ENCODE measurements at regions not wholly inside any gene's neighbourhood (a gene's known extent, or its start where the extent isn't known, plus 50 kb on each side); places are given as distances from the start of the nearest gene placed in this dataset.

GRCh38 chr2:13676269-13676668, 956.2 kb upstream of the LRATD1 start:
- H3K27me3 ChIP-seq: no peaks in the 10 kb centered on the region
- no peak for TF ChIP-seq CTCF (IDR thresholded peaks at IDR 0.05)
- no peak for DNase-seq (ENCODE audit: low spot score in 2 of 2)
- no peaks in the 10 kb centered on the region for H3K36me3 ChIP-seq
- no peaks in the 10 kb centered on the region for H3K9me3 ChIP-seq
- intact Hi-C loops (cut with DNase I): no loop called here
- H3K4me3 ChIP-seq: no peak overlapping the region
- no peak overlapping the region for H3K27ac ChIP-seq
- H3K4me1 ChIP-seq: no peaks in the 10 kb centered on the region

DNA sequence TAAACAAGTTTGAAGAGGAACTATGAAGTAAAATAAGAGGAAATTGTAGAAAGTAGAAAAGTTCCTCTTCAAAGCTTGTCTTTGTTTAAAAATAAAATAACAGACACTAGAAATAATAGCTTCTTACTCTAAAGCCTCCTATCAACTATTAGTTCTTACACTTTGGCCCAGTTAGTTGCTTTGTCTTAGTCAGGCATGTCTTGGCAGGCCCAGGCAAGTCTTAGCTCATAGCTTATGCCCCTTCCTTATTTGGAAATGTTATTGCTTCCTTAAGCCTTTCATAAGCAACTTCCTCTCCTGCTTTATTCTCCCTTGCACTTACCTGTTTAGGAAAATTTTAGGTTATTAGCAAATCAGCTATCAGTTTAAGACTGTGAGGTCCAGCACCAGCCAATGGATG, 950.6 kb upstream of the LRATD1 start:
- no peak for TF ChIP-seq CTCF (IDR thresholded peaks at IDR 0.05)
- no peak overlapping the region for H3K27ac ChIP-seq
- no peaks in the 10 kb centered on the region for H3K4me1 ChIP-seq
- H3K9me3 ChIP-seq: no peaks in the 10 kb centered on the region
- intact Hi-C loops (cut with DNase I): no loop called here
- no peaks in the 10 kb centered on the region for H3K36me3 ChIP-seq
- no peak overlapping the region for H3K4me3 ChIP-seq
- DNase-seq (ENCODE audit: low spot score in 2 of 2): no peak
- H3K27me3 ChIP-seq: no peaks in the 10 kb centered on the region

DNA sequence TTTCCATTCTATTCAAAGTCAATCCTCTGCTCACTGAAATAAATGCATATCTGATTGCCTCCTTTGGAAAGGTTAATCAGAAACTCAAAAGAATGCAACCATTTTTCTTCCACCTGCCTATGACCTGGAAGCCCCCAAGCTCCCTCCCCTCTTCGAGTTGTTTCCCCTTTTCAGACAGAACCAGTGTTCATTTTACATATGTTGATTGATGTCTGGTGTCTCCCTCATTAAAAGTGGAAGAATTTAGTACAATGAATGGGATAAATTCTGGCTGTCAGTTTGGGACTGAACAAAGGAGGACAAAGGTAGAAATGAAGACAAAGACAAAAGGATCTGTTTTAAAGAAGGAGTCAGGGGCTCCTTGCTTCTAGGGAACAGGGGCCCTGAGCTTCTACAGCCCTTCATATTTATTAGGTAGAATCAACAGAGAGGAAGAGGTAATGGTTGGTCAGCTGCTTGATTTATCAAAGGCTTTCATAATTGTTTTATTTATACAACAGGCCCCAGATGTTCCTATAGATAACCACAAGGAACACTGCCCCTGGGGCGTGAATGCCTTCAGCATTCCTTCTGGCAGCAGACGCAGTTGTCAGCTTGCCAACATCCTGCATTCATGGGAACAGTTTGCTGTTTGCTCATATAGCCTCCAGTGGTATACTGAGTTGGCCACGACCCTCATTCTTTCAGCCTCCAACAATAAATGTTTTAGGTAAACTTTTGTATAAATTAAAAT, 949.8 kb upstream of the LRATD1 start:
- Histone ChIP-seq H3K4me3 (no peak overlapping the region), H3K36me3 (no peaks in the 10 kb centered on the region), H3K27ac (no peak overlapping the region), H3K4me1 (no peaks in the 10 kb centered on the region), H3K9me3 (no peaks in the 10 kb centered on the region), H3K27me3 (no peaks in the 10 kb centered on the region)
- intact Hi-C loops (cut with DNase I): no loop called here
- TF ChIP-seq CTCF (IDR thresholded peaks at IDR 0.05): no peak
- DNase-seq (ENCODE audit: low spot score in 2 of 2): no peak

DNA sequence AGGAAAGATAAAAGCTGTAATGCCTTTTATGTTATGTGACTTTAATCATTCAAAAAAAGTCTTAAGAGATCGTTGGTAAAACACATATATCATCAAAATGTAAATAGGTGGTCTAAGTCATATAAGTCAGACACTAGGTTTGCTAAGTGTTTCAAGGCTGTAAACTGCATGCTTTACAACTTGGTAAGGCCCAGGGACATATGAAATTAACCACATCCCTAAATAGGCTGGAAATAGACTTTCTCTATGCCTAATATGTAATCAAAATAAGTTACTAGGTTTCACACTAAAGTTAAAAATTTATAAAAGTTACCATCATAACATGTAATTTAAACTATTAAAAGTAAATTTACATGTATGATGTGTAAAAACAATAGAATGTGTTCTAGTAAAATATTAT, 946.3 kb upstream of the LRATD1 start:
- Histone ChIP-seq H3K9me3 (peaks cover 0 to 5% of the 10 kb centered on the region in 2 donors), H3K4me3 (no peak overlapping the region), H3K27ac (no peak overlapping the region), H3K36me3 (no peaks in the 10 kb centered on the region), H3K4me1 (no peaks in the 10 kb centered on the region), H3K27me3 (no peaks in the 10 kb centered on the region)
- intact Hi-C loops (cut with DNase I): no loop called here
- no peak for TF ChIP-seq CTCF (IDR thresholded peaks at IDR 0.05)
- DNase-seq (ENCODE audit: low spot score in 2 of 2): no peak

DNA sequence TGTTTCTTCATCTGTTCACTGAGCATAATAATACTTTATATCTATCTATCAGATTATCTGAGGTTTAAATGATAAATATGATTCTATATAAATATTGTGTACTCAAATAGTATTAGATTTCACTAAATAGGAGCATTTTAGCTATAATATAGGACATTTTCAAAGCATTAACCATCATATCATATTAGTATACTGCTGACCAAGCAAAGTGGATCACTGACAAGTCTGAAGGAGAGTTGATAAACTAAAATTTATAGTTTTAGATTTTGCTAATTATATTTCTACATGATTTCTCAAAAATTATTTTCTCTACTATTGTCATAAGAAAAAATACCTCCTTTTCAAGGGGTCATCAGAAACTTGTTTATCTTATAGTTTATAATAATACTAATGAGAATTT, 937.8 kb upstream of the LRATD1 start:
- no peak overlapping the region for H3K27ac ChIP-seq
- intact Hi-C loops (cut with DNase I): no loop called here
- no peaks in the 10 kb centered on the region for H3K9me3 ChIP-seq
- TF ChIP-seq CTCF (IDR thresholded peaks at IDR 0.05): no peak
- H3K4me3 ChIP-seq: no peak overlapping the region
- no peaks in the 10 kb centered on the region for H3K36me3 ChIP-seq
- no peaks in the 10 kb centered on the region for H3K4me1 ChIP-seq
- no peak for DNase-seq (ENCODE audit: low spot score in 2 of 2)
- H3K27me3 ChIP-seq: no peaks in the 10 kb centered on the region

GRCh38 chr2:13696601-13697000, 935.9 kb upstream of the LRATD1 start:
- Histone ChIP-seq H3K4me3 (no peak overlapping the region), H3K27ac (no peak overlapping the region), H3K36me3 (no peaks in the 10 kb centered on the region), H3K27me3 (no peaks in the 10 kb centered on the region), H3K9me3 (no peaks in the 10 kb centered on the region), H3K4me1 (no peaks in the 10 kb centered on the region)
- TF ChIP-seq CTCF (IDR thresholded peaks at IDR 0.05): no peak
- no peak for DNase-seq (ENCODE audit: low spot score in 2 of 2)
- intact Hi-C loops (cut with DNase I): no loop called here
